Right lobe of liver (tissue), 6 donors: ENCODE measurements at regions not wholly inside any gene's neighbourhood (a gene's known extent, or its start where the extent isn't known, plus 50 kb on each side); places are given as distances from the start of the nearest gene placed in this dataset.
A peak's percentile ranks its signal among the peaks of the same experiment; 100 is the strongest.

Source experiments
- ATAC-seq, 4 donors: fragments of 200-7000 bp; cut with Tn5 transposase; one replicate each; pipeline ENCODE4 v1.9.1; 2020; ENCODE audit warnings: mild to moderate bottlenecking in 4 of 4, moderate library complexity in 4 of 4
- DNase-seq, 3 donors: peaks; one replicate each; pipeline ENCODE4 v3.0.0-alpha.2; 2020
- H3K27ac ChIP-seq, 3 donors: fragments of 200-600 bp; one replicate each; pipeline ENCODE4 v1.8.0; 2022
- H3K27me3 ChIP-seq, 2 donors: fragments of 200-600 bp; one replicate each; pipeline ENCODE4 v1.8.0; 2022
- H3K36me3 ChIP-seq, 4 donors: fragments of 200-600 bp; sonication (generic) in 1 of 4; one replicate each; pipeline versions ENCODE4 v1.5.1 to v1.8.0; 2017 to 2022; ENCODE audit warnings: control low read depth in 1 of 4
- H3K4me1 ChIP-seq, 4 donors: fragments of 200-600 bp; sonication (generic) in 1 of 4; one replicate each; pipeline versions ENCODE4 v1.5.1 to v1.8.0; 2017 to 2022; ENCODE audit warnings: control low read depth in 1 of 4
- H3K4me3 ChIP-seq, 3 donors: fragments of 200-600 bp; one replicate each; pipeline ENCODE4 v1.8.0; 2022
- H3K9me3 ChIP-seq, 4 donors: fragments of 200-600 bp; sonication (generic) in 1 of 4; one replicate each; pipeline versions ENCODE4 v1.5.1 to v1.8.0; 2017 to 2022; ENCODE audit warnings: control low read depth in 1 of 4
- CTCF ChIP-seq, 4 donors: fragments of 200-600 bp in 3 of 4; fragments of 450-650 bp in 1 of 4; IDR thresholded peaks; one replicate each; pipeline versions ENCODE4 v1.5.1 to v1.8.0; 2016 to 2022; ENCODE audit warnings: antibody characterized with exemption in 4 of 4, mild to moderate bottlenecking in 2 of 4
- POLR2A ChIP-seq: fragments of 450-650 bp; IDR thresholded peaks from one replicate; pipeline ENCODE4 v1.6.1; 2017; ENCODE audit warnings: antibody characterized with exemption, mild to moderate bottlenecking
- WGBS: methylation state at CpG from one replicate; pipeline ENCODE4 v1.1.6; 2018; ENCODE audit warnings: low coverage, low lambda C conversion rate; ENCODE audit not compliant: insufficient coverage; ENCODE audit errors: missing lambda C conversion rate; 5-methylcytosine and 5-hydroxymethylcytosine counted together
- intact Hi-C, 2 donors: fragments of 100-400 bp; cut with DNase I; formaldehyde crosslinking; loops; one replicate each; pipeline versions ENCODE4 v1.11.2 to v1.14.1; 2022
- donor health status: DM: no; HTN: yes; CAD: no.
- donor health status: DM: no; HTN: no; CAD: no.
- donor health status: DM: no; HTN: no; CAD: no.
- donor health status: DM: no; HTN: yes; CAD: no.
- donor health status: DM: no; HTN: yes; CAD: no.

- Histone ChIP-seq H3K4me3 (no peak overlapping the region), H3K9me3 (no peaks in the 10 kb centered on the region), H3K36me3 (no peaks in the 10 kb centered on the region), H3K4me1 (no peaks in the 10 kb centered on the region), H3K27ac (no peak overlapping the region), H3K27me3 (no peaks in the 10 kb centered on the region)
- ATAC-seq (peak in 1 of 4 donors; percentile 40), DNase-seq (no peak)
- WGBS, result 86% methylated on average over 2 of the region's 2 CpGs
- intact Hi-C loops, result no loop called here
- no peak for TF ChIP-seq CTCF (IDR thresholded peaks at IDR 0.05)
- TF ChIP-seq POLR2A, result no peak
Observed at GRCh38 chr1:226793620-226794276, 54.7 kb upstream of the ITPKB start.

GRCh38 chr1:226792368-226792767 is 53.3 kb upstream of the ITPKB start:
- intact Hi-C loops, result no loop called here
- Histone ChIP-seq H3K9me3 (no peaks in the 10 kb centered on the region), H3K4me1 (no peaks in the 10 kb centered on the region), H3K36me3 (no peaks in the 10 kb centered on the region), H3K4me3 (no peak overlapping the region), H3K27me3 (no peaks in the 10 kb centered on the region), H3K27ac (no peak overlapping the region)
- 100% methylated on average over 1 of the region's 1 CpG for WGBS
- TF ChIP-seq CTCF (IDR thresholded peaks at IDR 0.05) (no peak), POLR2A (no peak)
- DNase-seq (no peak), ATAC-seq (no peak)

GRCh38 chr1:226790545-226791181 is 51.6 kb upstream of the ITPKB start:
- Histone ChIP-seq H3K4me1 (no peaks in the 10 kb centered on the region), H3K27me3 (no peaks in the 10 kb centered on the region), H3K27ac (no peak overlapping the region), H3K36me3 (no peaks in the 10 kb centered on the region), H3K9me3 (no peaks in the 10 kb centered on the region), H3K4me3 (no peak overlapping the region)
- WGBS, result 63% methylated on average over 6 of the region's 6 CpGs
- DNase-seq (no peak), ATAC-seq (no peak)
- TF ChIP-seq CTCF (IDR thresholded peaks at IDR 0.05), result no peak
- no peak for TF ChIP-seq POLR2A
- intact Hi-C loops, result no loop called here

- Histone ChIP-seq H3K36me3 (no peaks in the 10 kb centered on the region), H3K4me3 (no peak overlapping the region), H3K9me3 (no peaks in the 10 kb centered on the region), H3K27ac (no peak overlapping the region), H3K4me1 (no peaks in the 10 kb centered on the region), H3K27me3 (no peaks in the 10 kb centered on the region)
- ATAC-seq, result no peak
- no peak for DNase-seq
- intact Hi-C loops, result no loop called here
- 62% methylated on average over 4 of the region's 4 CpGs for WGBS
- no peak for TF ChIP-seq POLR2A
- no peak for TF ChIP-seq CTCF (IDR thresholded peaks at IDR 0.05)
Observed at GRCh38 chr1:226788965-226789364, 49.9 kb upstream of the ITPKB start.
